ENCODE measurements at regions not wholly inside any gene's neighbourhood (a gene's known extent, or its start where the extent isn't known, plus 50 kb on each side); places are given as distances from the start of the nearest gene placed in this dataset.

DNA sequence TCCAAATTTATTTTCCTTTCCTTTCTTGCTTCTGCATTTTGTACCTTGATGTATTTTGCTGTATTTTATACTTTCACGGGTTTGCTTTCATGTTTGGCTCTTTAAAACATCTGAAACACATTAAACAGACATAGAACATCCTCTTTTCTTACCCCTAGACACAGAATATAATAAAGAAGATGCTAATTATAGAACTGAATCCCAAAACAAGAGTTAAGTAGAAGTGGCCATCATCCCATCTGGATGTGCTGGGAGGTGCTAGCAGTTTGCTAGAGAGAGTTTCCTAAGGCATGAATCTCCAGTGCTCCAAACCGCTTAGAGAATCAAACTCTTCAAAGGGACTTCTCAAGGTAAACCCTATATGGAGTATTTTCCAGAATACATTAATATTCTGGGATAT lies 53.9 kb upstream of the GNG12 start:
- Mint-ChIP-seq H3K27ac (no peak overlapping the region), H3K36me3 (no peaks in the 10 kb centered on the region), H3K9me3 (no peaks in the 10 kb centered on the region), H3K27me3 (ENCODE audit: low read depth) (no peaks in the 10 kb centered on the region), H3K4me3 (no peak overlapping the region), H3K4me1 (peaks cover 32% of the 10 kb centered on the region)
- no peak for TF ChIP-seq SP1 (CRISPR knock-in tag; conservative IDR thresholded peaks at IDR 0.05)
- TF ChIP-seq RORB (CRISPR knock-in tag; IDR thresholded peaks at IDR 0.05), result no peak
- no peak for TF ChIP-seq GRHL2 (CRISPR knock-in tag; IDR thresholded peaks at IDR 0.05; ENCODE audit: insufficient replicate concordance, severe bottlenecking)
- TF ChIP-seq ETV6 (CRISPR knock-in tag; IDR thresholded peaks at IDR 0.05), result no peak
- TF ChIP-seq MYBL2 (CRISPR knock-in tag; IDR thresholded peaks at IDR 0.05), result no peak
- POLR2A ChIA-PET, result no interaction called here
- ATAC-seq (no peak), DNase-seq (ENCODE audit: low spot score) (no peak)
- CTCF ChIA-PET, result interaction anchor here (1.5 kb wide), 1 partner anchor 33 kb away, joined by 3 read pairs; no protein-coding TSS in a partner anchor

DNA sequence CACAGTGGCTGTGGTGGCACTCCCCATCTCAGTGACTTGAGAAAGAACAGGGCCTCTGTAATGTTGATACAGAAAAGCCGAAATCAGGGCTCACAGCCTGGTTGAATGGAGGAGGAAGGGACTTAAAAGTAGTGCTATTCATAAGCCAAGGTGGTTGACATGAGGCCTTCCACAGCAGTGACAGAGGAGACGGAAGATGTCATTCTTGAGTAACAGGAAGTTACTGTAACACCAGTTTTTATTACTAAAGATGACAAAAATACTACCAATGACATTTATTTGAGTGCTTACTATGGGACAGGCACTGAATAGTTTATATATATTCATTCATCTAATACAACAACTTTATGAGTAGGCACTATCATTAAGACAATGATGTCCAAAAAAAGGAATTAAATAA lies 52.8 kb upstream of the GNG12 start:
- Mint-ChIP-seq H3K27me3 (ENCODE audit: low read depth) (no peaks in the 10 kb centered on the region), H3K9me3 (no peaks in the 10 kb centered on the region), H3K27ac (no peak overlapping the region), H3K4me1 (peaks cover 25% of the 10 kb centered on the region), H3K36me3 (no peaks in the 10 kb centered on the region), H3K4me3 (no peak overlapping the region)
- POLR2A ChIA-PET, result no interaction called here
- CTCF ChIA-PET, result no interaction called here
- TF ChIP-seq, protein P1, sequence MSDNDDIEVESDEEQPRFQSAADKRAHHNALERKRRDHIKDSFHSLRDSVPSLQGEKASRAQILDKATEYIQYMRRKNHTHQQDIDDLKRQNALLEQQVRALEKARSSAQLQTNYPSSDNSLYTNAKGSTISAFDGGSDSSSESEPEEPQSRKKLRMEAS (CRISPR knock-in tag; IDR thresholded peaks at IDR 0.05), result no peak
- no peak for TF ChIP-seq NFE2L1 (CRISPR knock-in tag; IDR thresholded peaks at IDR 0.05)
- TF ChIP-seq SMAD4 (CRISPR knock-in tag; IDR thresholded peaks at IDR 0.05), result no peak
- no peak for TF ChIP-seq ELF4 (CRISPR knock-in tag; IDR thresholded peaks at IDR 0.05; ENCODE audit: low read depth)
- TF ChIP-seq, protein P2, sequence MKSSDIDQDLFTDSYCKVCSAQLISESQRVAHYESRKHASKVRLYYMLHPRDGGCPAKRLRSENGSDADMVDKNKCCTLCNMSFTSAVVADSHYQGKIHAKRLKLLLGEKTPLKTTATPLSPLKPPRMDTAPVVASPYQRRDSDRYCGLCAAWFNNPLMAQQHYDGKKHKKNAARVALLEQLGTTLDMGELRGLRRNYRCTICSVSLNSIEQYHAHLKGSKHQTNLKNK (CRISPR knock-in tag; IDR thresholded peaks at IDR 0.05), result no peak
- TF ChIP-seq, protein P3, sequence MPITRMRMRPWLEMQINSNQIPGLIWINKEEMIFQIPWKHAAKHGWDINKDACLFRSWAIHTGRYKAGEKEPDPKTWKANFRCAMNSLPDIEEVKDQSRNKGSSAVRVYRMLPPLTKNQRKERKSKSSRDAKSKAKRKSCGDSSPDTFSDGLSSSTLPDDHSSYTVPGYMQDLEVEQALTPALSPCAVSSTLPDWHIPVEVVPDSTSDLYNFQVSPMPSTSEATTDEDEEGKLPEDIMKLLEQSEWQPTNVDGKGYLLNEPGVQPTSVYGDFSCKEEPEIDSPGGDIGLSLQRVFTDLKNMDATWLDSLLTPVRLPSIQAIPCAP (CRISPR knock-in tag; IDR thresholded peaks at IDR 0.05), result no peak
- no peak for TF ChIP-seq GRHL2 (CRISPR knock-in tag; IDR thresholded peaks at IDR 0.05; ENCODE audit: insufficient replicate concordance, severe bottlenecking)
- TF ChIP-seq, protein P4, sequence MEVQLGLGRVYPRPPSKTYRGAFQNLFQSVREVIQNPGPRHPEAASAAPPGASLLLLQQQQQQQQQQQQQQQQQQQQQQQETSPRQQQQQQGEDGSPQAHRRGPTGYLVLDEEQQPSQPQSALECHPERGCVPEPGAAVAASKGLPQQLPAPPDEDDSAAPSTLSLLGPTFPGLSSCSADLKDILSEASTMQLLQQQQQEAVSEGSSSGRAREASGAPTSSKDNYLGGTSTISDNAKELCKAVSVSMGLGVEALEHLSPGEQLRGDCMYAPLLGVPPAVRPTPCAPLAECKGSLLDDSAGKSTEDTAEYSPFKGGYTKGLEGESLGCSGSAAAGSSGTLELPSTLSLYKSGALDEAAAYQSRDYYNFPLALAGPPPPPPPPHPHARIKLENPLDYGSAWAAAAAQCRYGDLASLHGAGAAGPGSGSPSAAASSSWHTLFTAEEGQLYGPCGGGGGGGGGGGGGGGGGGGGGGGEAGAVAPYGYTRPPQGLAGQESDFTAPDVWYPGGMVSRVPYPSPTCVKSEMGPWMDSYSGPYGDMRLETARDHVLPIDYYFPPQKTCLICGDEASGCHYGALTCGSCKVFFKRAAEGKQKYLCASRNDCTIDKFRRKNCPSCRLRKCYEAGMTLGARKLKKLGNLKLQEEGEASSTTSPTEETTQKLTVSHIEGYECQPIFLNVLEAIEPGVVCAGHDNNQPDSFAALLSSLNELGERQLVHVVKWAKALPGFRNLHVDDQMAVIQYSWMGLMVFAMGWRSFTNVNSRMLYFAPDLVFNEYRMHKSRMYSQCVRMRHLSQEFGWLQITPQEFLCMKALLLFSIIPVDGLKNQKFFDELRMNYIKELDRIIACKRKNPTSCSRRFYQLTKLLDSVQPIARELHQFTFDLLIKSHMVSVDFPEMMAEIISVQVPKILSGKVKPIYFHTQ (CRISPR knock-in tag; IDR thresholded peaks at IDR 0.05), result no peak
- no peak for TF ChIP-seq ZNF219 (CRISPR knock-in tag; IDR thresholded peaks at IDR 0.05; ENCODE audit: borderline replicate concordance)
- no peak for TF ChIP-seq ZNF671 (CRISPR knock-in tag; IDR thresholded peaks at IDR 0.05)
- no peak for TF ChIP-seq NR2C2 (CRISPR knock-in tag; IDR thresholded peaks at IDR 0.05)
- TF ChIP-seq, protein P5, sequence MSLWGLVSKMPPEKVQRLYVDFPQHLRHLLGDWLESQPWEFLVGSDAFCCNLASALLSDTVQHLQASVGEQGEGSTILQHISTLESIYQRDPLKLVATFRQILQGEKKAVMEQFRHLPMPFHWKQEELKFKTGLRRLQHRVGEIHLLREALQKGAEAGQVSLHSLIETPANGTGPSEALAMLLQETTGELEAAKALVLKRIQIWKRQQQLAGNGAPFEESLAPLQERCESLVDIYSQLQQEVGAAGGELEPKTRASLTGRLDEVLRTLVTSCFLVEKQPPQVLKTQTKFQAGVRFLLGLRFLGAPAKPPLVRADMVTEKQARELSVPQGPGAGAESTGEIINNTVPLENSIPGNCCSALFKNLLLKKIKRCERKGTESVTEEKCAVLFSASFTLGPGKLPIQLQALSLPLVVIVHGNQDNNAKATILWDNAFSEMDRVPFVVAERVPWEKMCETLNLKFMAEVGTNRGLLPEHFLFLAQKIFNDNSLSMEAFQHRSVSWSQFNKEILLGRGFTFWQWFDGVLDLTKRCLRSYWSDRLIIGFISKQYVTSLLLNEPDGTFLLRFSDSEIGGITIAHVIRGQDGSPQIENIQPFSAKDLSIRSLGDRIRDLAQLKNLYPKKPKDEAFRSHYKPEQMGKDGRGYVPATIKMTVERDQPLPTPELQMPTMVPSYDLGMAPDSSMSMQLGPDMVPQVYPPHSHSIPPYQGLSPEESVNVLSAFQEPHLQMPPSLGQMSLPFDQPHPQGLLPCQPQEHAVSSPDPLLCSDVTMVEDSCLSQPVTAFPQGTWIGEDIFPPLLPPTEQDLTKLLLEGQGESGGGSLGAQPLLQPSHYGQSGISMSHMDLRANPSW (CRISPR knock-in tag; conservative IDR thresholded peaks at IDR 0.05; ENCODE audit: low read depth), result no peak
- TF ChIP-seq, protein P6, sequence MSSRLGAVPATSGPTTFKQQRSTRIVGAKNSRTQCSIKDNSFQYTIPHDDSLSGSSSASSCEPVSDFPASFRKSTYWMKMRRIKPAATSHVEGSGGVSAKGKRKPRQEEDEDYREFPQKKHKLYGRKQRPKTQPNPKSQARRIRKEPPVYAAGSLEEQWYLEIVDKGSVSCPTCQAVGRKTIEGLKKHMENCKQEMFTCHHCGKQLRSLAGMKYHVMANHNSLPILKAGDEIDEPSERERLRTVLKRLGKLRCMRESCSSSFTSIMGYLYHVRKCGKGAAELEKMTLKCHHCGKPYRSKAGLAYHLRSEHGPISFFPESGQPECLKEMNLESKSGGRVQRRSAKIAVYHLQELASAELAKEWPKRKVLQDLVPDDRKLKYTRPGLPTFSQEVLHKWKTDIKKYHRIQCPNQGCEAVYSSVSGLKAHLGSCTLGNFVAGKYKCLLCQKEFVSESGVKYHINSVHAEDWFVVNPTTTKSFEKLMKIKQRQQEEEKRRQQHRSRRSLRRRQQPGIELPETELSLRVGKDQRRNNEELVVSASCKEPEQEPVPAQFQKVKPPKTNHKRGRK (CRISPR knock-in tag; IDR thresholded peaks at IDR 0.05; ENCODE audit: borderline replicate concordance), result no peak
- TF ChIP-seq, protein P7, sequence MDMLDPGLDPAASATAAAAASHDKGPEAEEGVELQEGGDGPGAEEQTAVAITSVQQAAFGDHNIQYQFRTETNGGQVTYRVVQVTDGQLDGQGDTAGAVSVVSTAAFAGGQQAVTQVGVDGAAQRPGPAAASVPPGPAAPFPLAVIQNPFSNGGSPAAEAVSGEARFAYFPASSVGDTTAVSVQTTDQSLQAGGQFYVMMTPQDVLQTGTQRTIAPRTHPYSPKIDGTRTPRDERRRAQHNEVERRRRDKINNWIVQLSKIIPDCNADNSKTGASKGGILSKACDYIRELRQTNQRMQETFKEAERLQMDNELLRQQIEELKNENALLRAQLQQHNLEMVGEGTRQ (CRISPR knock-in tag; IDR thresholded peaks at IDR 0.05), result no peak
- TF ChIP-seq ZNF232 (CRISPR knock-in tag; IDR thresholded peaks at IDR 0.05), result no peak
- TF ChIP-seq, protein P8, sequence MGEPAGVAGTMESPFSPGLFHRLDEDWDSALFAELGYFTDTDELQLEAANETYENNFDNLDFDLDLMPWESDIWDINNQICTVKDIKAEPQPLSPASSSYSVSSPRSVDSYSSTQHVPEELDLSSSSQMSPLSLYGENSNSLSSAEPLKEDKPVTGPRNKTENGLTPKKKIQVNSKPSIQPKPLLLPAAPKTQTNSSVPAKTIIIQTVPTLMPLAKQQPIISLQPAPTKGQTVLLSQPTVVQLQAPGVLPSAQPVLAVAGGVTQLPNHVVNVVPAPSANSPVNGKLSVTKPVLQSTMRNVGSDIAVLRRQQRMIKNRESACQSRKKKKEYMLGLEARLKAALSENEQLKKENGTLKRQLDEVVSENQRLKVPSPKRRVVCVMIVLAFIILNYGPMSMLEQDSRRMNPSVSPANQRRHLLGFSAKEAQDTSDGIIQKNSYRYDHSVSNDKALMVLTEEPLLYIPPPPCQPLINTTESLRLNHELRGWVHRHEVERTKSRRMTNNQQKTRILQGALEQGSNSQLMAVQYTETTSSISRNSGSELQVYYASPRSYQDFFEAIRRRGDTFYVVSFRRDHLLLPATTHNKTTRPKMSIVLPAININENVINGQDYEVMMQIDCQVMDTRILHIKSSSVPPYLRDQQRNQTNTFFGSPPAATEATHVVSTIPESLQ (CRISPR knock-in tag; IDR thresholded peaks at IDR 0.05), result no peak
- TF ChIP-seq FOXJ3 (CRISPR knock-in tag; IDR thresholded peaks at IDR 0.05; ENCODE audit: borderline replicate concordance), result no peak
- TF ChIP-seq NFATC4 (CRISPR knock-in tag; IDR thresholded peaks at IDR 0.05), result no peak
- no peak for TF ChIP-seq ZNF138 (CRISPR knock-in tag; conservative IDR thresholded peaks at IDR 0.05)
- ATAC-seq (no peak), DNase-seq (ENCODE audit: low spot score) (no peak)

All from WTC11 (cell line).